K562 (cell line): ENCODE measurements at regions not wholly inside any gene's neighbourhood (a gene's known extent, or its start where the extent isn't known, plus 50 kb on each side); places are given as distances from the start of the nearest gene placed in this dataset.

Source experiments
- ATAC-seq: fragments of 200-7000 bp; cut with Tn5 transposase; 3 replicates; pipeline ENCODE4 v1.9.1; 2020; ENCODE audit warnings: moderate library complexity
- BruUV-seq: library from RNA; stranded (reverse); fragments of 400-500 nt; replicated peaks from 2 replicates; lab custom pipeline; 2021; lab: Mats Ljungman, UMichigan
- CTCF ChIA-PET: fragments of 300-600 bp; formaldehyde crosslinking; extraction: SDS; loops from one replicate; lab custom pipeline; 2021; ENCODE audit warnings: low intra/inter-chr PET ratio; lab: Yijun Ruan, JAX
- POLR2A ChIA-PET: fragments of 300-600, 350-650 bp; sonication (Branson Sonifier 250); formaldehyde crosslinking; extraction: SDS; loops from one replicate; lab custom pipeline; 2021; ENCODE audit warnings: antibody characterized with exemption, inconsistent platforms; lab: Yijun Ruan, JAX
- DNase-seq, 4 experiments: peaks; one replicate each; pipeline versions ENCODE4 v3.0.0 to v3.0.0-alpha.2; 2011 to 2018; ENCODE audit warnings: low spot score in 3 of 4, mixed read lengths in 3 of 4; ENCODE audit errors: extremely low read depth in 1 of 4
- FAIRE-seq: peaks from 2 replicates; lab custom pipeline; 2011; peaks lifted over from hg19 to GRCh38; lab: Jason Lieb, UNC
- H2AFZ ChIP-seq: 2 replicates; pipeline ENCODE4 v1.6.0; 2011; ENCODE audit warnings: low read depth, low read length, control low read depth, inconsistent platforms
- H3K27ac ChIP-seq: fragments of 200-600 bp; 3 replicates; pipeline ENCODE4 v1.8.0; 2011; ENCODE audit warnings: low read depth, mild to moderate bottlenecking, control low read depth, inconsistent platforms, low read length, moderate library complexity, mixed read lengths; ENCODE audit errors: extremely low read depth
- H3K27me3 ChIP-seq, 2 experiments: fragments of 300-600 bp in 1 of 2; 2 replicates in 1 of 2; 3 replicates in 1 of 2; pipeline versions ENCODE4 v1.6.0 to v1.8.0; 2011; ENCODE audit warnings: inconsistent platforms in 2 of 2, low read length in 2 of 2, mild to moderate bottlenecking in 1 of 2, mixed read lengths in 1 of 2, moderate library complexity in 1 of 2; ENCODE audit not compliant: control insufficient read depth in 2 of 2, insufficient read depth in 2 of 2
- H3K36me3 ChIP-seq: fragments of 300-600 bp; 3 replicates; pipeline ENCODE4 v1.8.0; 2011; ENCODE audit warnings: mild to moderate bottlenecking, low read length, inconsistent platforms; ENCODE audit not compliant: control insufficient read depth, insufficient read depth
- H3K4me1 ChIP-seq, 2 experiments: fragments of 200-600 bp in 1 of 2; replicated peaks in 1 of 2; 2 replicates in 1 of 2; 3 replicates in 1 of 2; pipeline versions ENCODE4 v1.5.1 to v1.8.0; 2011; ENCODE audit warnings: inconsistent platforms in 2 of 2, low read length in 2 of 2, mild to moderate bottlenecking in 1 of 2, mixed read lengths in 1 of 2, moderate library complexity in 1 of 2; ENCODE audit not compliant: control insufficient read depth in 2 of 2, insufficient read depth in 2 of 2
- H3K4me2 ChIP-seq: 2 replicates; pipeline ENCODE4 v1.6.1; 2011; ENCODE audit warnings: low read length, control low read depth, inconsistent platforms, mixed read lengths; ENCODE audit not compliant: insufficient read depth
- H3K4me3 ChIP-seq: fragments of 200-600 bp; sonication (generic), shearing (Covaris generic); 2 replicates; pipeline ENCODE4 v1.5.1; 2016; ENCODE audit warnings: control low read depth, inconsistent platforms
- H3K79me2 ChIP-seq: fragments of 200-600 bp; 3 replicates; pipeline ENCODE4 v1.8.0; 2011; ENCODE audit warnings: low read length, inconsistent platforms; ENCODE audit not compliant: control insufficient read depth, insufficient read depth
- H3K9ac ChIP-seq, 2 experiments: 2 replicates each; pipeline versions ENCODE4 v1.6.0 to v1.6.1; 2011; ENCODE audit warnings: low read depth in 2 of 2, low read length in 2 of 2, control low read depth in 1 of 2, inconsistent platforms in 1 of 2, mild to moderate bottlenecking in 1 of 2, mixed read lengths in 1 of 2; ENCODE audit not compliant: insufficient read depth in 1 of 2
- H3K9me1 ChIP-seq: one replicate; pipeline ENCODE4 v1.6.0; 2011; ENCODE audit warnings: inconsistent platforms, mild to moderate bottlenecking, low read length, moderate library complexity; ENCODE audit not compliant: control insufficient read depth, insufficient read depth
- H3K9me3 ChIP-seq: replicated peaks from 2 replicates; pipeline ENCODE4 v1.5.1; 2011; ENCODE audit warnings: low read depth, low read length, inconsistent platforms; ENCODE audit not compliant: control insufficient read depth, insufficient read depth
- H4K20me1 ChIP-seq: replicated peaks from 2 replicates; pipeline ENCODE4 v1.6.1; 2011; ENCODE audit warnings: low read length, inconsistent platforms, mixed read lengths; ENCODE audit not compliant: control insufficient read depth, insufficient read depth
- RAD21 ChIP-seq, 2 experiments: fragments of 250-450 bp in 1 of 2; fragments of 450-650 bp in 1 of 2; sonication (Bioruptor Pico) in 1 of 2; formaldehyde crosslinking in 1 of 2; IDR thresholded peaks in 1 of 2; conservative IDR thresholded peaks in 1 of 2; 2 replicates each; pipeline versions ENCODE4 v1.4.0 to v1.8.0; 2020 to 2022; ENCODE audit warnings: mild to moderate bottlenecking in 2 of 2, moderate library complexity in 1 of 2
- SFPQ ChIP-seq: fragments of 200-400 bp; formaldehyde crosslinking; IDR thresholded peaks from 2 replicates; pipeline ENCODE4 v1.6.1; 2017; ENCODE audit warnings: mild to moderate bottlenecking, low read depth, low read length, moderate library complexity
- ZNF23 ChIP-seq: fragments of 250-450 bp; sonication (Bioruptor Pico); IDR thresholded peaks from 2 replicates; pipeline ENCODE4 v1.4.0; 2020; ENCODE audit warnings: mild to moderate bottlenecking
- ZNF79 ChIP-seq: fragments of 250-450 bp; sonication (Bioruptor Pico); IDR thresholded peaks from 2 replicates; pipeline ENCODE4 v1.4.0; 2020; ENCODE audit warnings: low read depth, mild to moderate bottlenecking, moderate library complexity
- WGBS: fragments of 100-300 bp; shearing (Covaris generic); methylation state at CpG from one replicate; pipeline ENCODE4 v1.1.6; 2016; ENCODE audit warnings: low coverage, mixed read lengths; ENCODE audit not compliant: insufficient coverage; ENCODE audit errors: missing lambda C conversion rate; 5-methylcytosine and 5-hydroxymethylcytosine counted together
- in situ Hi-C: fragments of 300-500 bp; cut with MboI; formaldehyde crosslinking; loops from 4 replicates; pipeline ENCODE4 v1.15.0; 2018; ENCODE audit warnings: inconsistent platforms, mixed read lengths
- intact Hi-C: fragments of 100-400 bp; cut with micrococcal nuclease; formaldehyde crosslinking; loops from 2 replicates; pipeline ENCODE4 v1.14.2; 2022
- TF ChIP-seq, protein P1 (sequence below), 3 experiments: IDR thresholded peaks in 2 of 3; conservative IDR thresholded peaks in 1 of 3; 2 replicates each; pipeline ENCODE4 v1.5.1; 2011 to 2012; ENCODE audit warnings: low read length in 3 of 3, mild to moderate bottlenecking in 3 of 3, control low read depth in 2 of 3, improper control_type of control experiment in 1 of 3, inconsistent platforms in 1 of 3, low read depth in 1 of 3, mixed read lengths in 1 of 3, moderate library complexity in 1 of 3; ENCODE audit not compliant: insufficient read depth in 2 of 3
- TF ChIP-seq, protein P2 (sequence below): sonication (generic); formaldehyde crosslinking; IDR thresholded peaks from 2 replicates; pipeline ENCODE4 v1.8.0; 2022; ENCODE audit warnings: mild to moderate bottlenecking, missing genetic modification reagents

DNA sequence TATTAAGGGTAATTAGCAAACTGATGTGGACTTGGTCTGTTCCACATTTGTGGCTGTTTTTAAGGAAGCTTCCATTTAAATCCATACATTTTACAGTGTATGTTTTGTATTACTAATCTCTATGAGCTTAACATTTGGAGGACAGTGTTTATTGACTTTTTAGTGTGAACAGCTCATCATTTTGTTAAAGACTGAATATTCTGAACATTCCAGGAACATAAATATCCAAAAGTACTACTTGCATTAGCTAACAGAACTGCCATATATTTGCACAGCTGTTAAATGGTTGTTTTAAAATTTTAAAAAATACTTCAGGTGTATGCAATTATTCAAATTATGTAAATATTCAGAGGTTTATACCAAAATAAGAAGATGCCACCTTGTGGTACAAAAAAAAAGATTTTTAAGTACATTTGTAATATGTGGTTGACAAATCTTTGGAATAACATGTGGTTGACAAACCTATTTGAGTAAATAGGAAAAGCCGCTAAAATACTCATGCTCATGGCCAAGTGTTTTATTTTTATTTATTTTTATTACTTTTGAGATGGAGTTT lies 439.7 kb upstream of the FANCL start:
- H3K79me2 ChIP-seq = no peaks in the 10 kb centered on the region

More for the DNA sequence above, 439.7 kb upstream of the FANCL start:
- ChIA-PET POLR2A (interaction anchor here (1.1 kb wide), 1 partner anchor 15 kb away, joined by 4 read pairs; no protein-coding TSS in a partner anchor), CTCF (interaction anchor here (0.8 kb wide), 1 partner anchor 109 kb away, joined by 4 read pairs; no protein-coding TSS in a partner anchor)
- Histone ChIP-seq H3K36me3 (no peaks in the 10 kb centered on the region), H3K9me1 (no peaks in the 10 kb centered on the region), H3K9ac (no peak overlapping the region), H4K20me1 (no peaks in the 10 kb centered on the region), H3K4me1 (no peaks in the 10 kb centered on the region), H3K4me3 (no peak overlapping the region), H3K4me2 (no peak overlapping the region), H2AFZ (no peak overlapping the region), H3K27me3 (no peaks in the 10 kb centered on the region), H3K9me3 (peaks cover 3% of the 10 kb centered on the region; the same call in 1 of the 2 replicates), H3K27ac (no peak overlapping the region)
- no TSS peak for BruUV-seq
- WGBS = 74% methylated on average over 1 of the region's 1 CpG
- intact Hi-C loops = loop anchor here (10.0 kb wide), 1 partner anchor 776 kb away; no protein-coding TSS in a partner anchor
- in situ Hi-C loops = no loop called here
- FAIRE-seq = no peak
- ATAC-seq = no peak
- DNase-seq = no peak
- TF ChIP-seq, protein P1, sequence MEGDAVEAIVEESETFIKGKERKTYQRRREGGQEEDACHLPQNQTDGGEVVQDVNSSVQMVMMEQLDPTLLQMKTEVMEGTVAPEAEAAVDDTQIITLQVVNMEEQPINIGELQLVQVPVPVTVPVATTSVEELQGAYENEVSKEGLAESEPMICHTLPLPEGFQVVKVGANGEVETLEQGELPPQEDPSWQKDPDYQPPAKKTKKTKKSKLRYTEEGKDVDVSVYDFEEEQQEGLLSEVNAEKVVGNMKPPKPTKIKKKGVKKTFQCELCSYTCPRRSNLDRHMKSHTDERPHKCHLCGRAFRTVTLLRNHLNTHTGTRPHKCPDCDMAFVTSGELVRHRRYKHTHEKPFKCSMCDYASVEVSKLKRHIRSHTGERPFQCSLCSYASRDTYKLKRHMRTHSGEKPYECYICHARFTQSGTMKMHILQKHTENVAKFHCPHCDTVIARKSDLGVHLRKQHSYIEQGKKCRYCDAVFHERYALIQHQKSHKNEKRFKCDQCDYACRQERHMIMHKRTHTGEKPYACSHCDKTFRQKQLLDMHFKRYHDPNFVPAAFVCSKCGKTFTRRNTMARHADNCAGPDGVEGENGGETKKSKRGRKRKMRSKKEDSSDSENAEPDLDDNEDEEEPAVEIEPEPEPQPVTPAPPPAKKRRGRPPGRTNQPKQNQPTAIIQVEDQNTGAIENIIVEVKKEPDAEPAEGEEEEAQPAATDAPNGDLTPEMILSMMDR (IDR thresholded peaks at IDR 0.05 in 2 of 3, conservative IDR thresholded peaks at IDR 0.05 in 1 of 3; ENCODE audit: insufficient read depth in 2 of 3, low read depth in 1 of 3, low read length in 3 of 3) = peak in 1 of 3 experiments; percentile 10; a peak in 1 of 6 replicates
- TF ChIP-seq SFPQ = no peak
- TF ChIP-seq, protein P2, sequence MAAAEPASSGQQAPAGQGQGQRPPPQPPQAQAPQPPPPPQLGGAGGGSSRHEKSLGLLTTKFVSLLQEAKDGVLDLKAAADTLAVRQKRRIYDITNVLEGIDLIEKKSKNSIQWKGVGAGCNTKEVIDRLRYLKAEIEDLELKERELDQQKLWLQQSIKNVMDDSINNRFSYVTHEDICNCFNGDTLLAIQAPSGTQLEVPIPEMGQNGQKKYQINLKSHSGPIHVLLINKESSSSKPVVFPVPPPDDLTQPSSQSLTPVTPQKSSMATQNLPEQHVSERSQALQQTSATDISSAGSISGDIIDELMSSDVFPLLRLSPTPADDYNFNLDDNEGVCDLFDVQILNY (CRISPR knock-in tag) = no peak
- TF ChIP-seq ZNF79 = no peak
- no peak for TF ChIP-seq ZNF23
- TF ChIP-seq RAD21 (CRISPR knock-in tag; conservative IDR thresholded peaks at IDR 0.05 in 1 of 2, IDR thresholded peaks at IDR 0.05 in 1 of 2) = 0 out of 4 replicates have a peak, but pooled peaks of 1 of the 2 experiments have one; percentile 25
